GM06990 (cell line): ENCODE measurements at regions not wholly inside any gene's neighbourhood (a gene's known extent, or its start where the extent isn't known, plus 50 kb on each side); places are given as distances from the start of the nearest gene placed in this dataset.
"Not testable (repeated sequence)": the region's sequence is repeated elsewhere in the genome, so short reads cannot be mapped to it uniquely, and the experiment has no call there.

ENCODE experiments used
- DNase-seq: peaks from one replicate; pipeline ENCODE4 v3.0.0-alpha.2; 2011; ENCODE audit not compliant: insufficient read length; ENCODE audit errors: extremely low read depth
- H3K27me3 ChIP-seq: replicated peaks from 2 replicates; pipeline ENCODE4 v1.6.0; 2011; ENCODE audit warnings: low read length; ENCODE audit not compliant: control insufficient read depth, insufficient read depth
- H3K36me3 ChIP-seq: 2 replicates; pipeline ENCODE4 v1.5.1; 2011; ENCODE audit warnings: low read length; ENCODE audit not compliant: control insufficient read depth, insufficient read depth
- H3K4me3 ChIP-seq: replicated peaks from 2 replicates; pipeline ENCODE4 v1.5.1; 2011; ENCODE audit warnings: low read depth, mild to moderate bottlenecking, control low read depth, low read length
- TF ChIP-seq, protein P1 (sequence below): IDR thresholded peaks from 2 replicates; pipeline ENCODE4 v1.5.1; 2011; ENCODE audit warnings: low read length, control low read depth, mild to moderate bottlenecking, inconsistent platforms; ENCODE audit not compliant: insufficient read depth, poor library complexity, severe bottlenecking

DNA sequence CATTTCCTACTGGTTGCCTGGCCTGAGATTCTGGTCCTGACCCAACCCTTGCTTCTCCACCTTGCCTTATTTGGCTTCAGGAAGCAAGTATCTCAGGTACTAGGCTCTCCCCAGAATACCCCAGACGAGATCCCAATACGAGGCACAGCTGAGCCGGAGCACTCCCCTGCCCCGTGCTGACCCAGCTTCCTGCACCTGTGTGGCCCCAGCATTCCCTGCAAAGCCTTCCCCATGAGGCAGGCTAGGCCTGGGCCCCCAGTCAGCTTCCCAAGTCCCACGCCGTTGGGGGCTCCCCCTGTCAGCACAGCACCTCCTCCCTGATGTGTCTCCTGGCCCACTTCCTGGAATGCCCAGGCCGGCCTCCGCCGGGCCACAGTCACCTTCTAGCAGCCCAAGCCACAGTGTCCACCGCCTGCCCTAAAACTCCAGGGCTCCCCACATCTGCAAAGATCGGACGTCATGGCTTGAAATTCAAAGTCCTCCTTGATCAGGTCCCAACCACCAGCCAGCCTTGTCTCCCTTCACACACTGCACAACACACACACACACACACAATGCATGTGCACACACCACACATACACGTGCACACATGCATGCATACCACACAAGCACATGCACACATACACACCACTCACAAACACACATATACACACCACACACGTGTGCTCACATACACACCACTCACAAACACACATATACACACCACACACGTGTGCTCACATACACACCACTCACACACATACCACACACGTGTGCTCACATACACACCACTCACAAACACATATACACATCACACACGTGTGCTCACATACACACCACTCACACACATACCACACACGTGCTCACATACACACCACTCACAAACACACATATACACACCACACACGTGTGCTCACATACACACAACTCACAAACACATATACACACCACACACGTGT, 78.9 kb upstream of the FOXK1 start:
- Histone ChIP-seq H3K36me3 (no peaks in the 10 kb centered on the region), H3K4me3 (no peak overlapping the region), H3K27me3 (no peaks in the 10 kb centered on the region)
- no peak for DNase-seq
- TF ChIP-seq, protein P1, sequence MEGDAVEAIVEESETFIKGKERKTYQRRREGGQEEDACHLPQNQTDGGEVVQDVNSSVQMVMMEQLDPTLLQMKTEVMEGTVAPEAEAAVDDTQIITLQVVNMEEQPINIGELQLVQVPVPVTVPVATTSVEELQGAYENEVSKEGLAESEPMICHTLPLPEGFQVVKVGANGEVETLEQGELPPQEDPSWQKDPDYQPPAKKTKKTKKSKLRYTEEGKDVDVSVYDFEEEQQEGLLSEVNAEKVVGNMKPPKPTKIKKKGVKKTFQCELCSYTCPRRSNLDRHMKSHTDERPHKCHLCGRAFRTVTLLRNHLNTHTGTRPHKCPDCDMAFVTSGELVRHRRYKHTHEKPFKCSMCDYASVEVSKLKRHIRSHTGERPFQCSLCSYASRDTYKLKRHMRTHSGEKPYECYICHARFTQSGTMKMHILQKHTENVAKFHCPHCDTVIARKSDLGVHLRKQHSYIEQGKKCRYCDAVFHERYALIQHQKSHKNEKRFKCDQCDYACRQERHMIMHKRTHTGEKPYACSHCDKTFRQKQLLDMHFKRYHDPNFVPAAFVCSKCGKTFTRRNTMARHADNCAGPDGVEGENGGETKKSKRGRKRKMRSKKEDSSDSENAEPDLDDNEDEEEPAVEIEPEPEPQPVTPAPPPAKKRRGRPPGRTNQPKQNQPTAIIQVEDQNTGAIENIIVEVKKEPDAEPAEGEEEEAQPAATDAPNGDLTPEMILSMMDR = no peak

GRCh38 chr7:4603843-4604231, 78.3 kb upstream of the FOXK1 start:
- no peaks in the 10 kb centered on the region for H3K36me3 ChIP-seq
- H3K27me3 ChIP-seq = no peaks in the 10 kb centered on the region
- no peak overlapping the region for H3K4me3 ChIP-seq
- TF ChIP-seq, protein P1 = no peak
- no peak for DNase-seq

DNA sequence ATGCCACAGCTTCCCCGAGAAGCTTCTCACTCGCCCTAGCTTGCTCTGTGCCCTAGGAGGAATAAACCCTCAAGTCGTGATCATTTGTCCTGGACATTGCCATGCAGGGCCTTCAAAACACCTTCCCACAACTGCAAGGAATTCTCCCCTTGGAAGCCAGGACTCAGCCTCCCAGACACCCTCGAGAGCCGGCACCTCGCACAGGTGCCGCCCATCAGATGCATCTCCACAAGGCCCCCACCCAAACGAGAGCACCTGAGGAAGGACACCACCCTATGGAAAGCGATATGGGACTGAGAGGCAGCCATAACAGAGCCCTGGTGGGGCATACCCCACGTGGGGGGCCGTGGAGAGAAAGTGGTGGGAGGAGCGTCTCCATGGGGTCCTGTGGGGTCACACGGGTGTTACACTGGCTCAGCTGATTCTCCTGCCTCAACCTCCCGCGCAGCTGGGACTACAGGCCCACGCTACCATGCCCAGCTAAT, 77.6 kb upstream of the FOXK1 start:
- DNase-seq = no peak
- no peak overlapping the region for H3K4me3 ChIP-seq
- H3K36me3 ChIP-seq = no peaks in the 10 kb centered on the region
- TF ChIP-seq, protein P1 = no peak
- H3K27me3 ChIP-seq = no peaks in the 10 kb centered on the region

- DNase-seq = no peak
- no peak overlapping the region for H3K4me3 ChIP-seq
- no peaks in the 10 kb centered on the region for H3K27me3 ChIP-seq
- TF ChIP-seq, protein P1 = no peak
- no peaks in the 10 kb centered on the region for H3K36me3 ChIP-seq
These were observed 75.3 kb upstream of the FOXK1 start for GRCh38 chr7:4606797-4607196.

DNA sequence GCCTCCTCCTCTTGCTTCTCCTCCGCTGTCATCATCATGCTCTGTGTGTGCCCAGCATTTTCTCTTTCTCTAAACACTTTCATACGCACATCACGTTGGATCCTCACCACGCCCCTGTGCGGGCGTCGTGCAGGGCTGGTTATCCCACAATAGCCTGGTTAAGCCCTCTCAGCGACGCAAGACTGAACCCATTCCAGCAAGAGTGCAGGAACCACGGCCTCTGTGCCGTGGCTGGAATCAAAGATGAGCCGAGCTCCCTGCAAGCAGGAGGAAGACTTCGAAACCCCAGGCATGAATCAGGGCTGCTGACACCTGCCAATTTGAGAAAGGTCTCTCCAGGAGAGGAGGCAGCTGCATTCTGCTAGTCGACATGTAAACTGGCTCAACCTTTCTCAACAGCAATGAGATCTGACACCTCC, 74.8 kb upstream of the FOXK1 start:
- TF ChIP-seq, protein P1 = no peak
- H3K36me3 ChIP-seq = no peaks in the 10 kb centered on the region
- H3K4me3 ChIP-seq = no peak overlapping the region
- DNase-seq = no peak
- no peaks in the 10 kb centered on the region for H3K27me3 ChIP-seq

- H3K4me3 ChIP-seq, H3K27me3 ChIP-seq, DNase-seq, H3K36me3 ChIP-seq: not testable (repeated sequence)
These were observed 72.5 kb upstream of the FOXK1 start for GRCh38 chr7:4609576-4609975.
